Activated CD4-positive, alpha-beta memory T cell treated with anti-CD3 and anti-CD28 coated beads for 36 hours (primary cell): ENCODE measurements at regions not wholly inside any gene's neighbourhood (a gene's known extent, or its start where the extent isn't known, plus 50 kb on each side); places are given as distances from the start of the nearest gene placed in this dataset.

Experiments
- CTCF ChIA-PET: fragments of 350-600 bp; sonication (Branson Sonifier 250); formaldehyde crosslinking; loops from one replicate; lab custom pipeline; 2021; ENCODE audit warnings: antibody characterized with exemption, inconsistent platforms; lab: Charles Lee
- POLR2A ChIA-PET: fragments of 350-600 bp; sonication (Branson Sonifier 250); formaldehyde crosslinking; loops from one replicate; lab custom pipeline; 2021; ENCODE audit warnings: antibody characterized with exemption; lab: Charles Lee
- DNase-seq: peaks from one replicate; pipeline ENCODE4 v3.0.0-alpha.2; 2020
- H3K27ac Mint-ChIP-seq: one replicate; pipeline ENCODE4 v1.8.0; 2021; ENCODE audit warnings: mixed read lengths
- H3K27me3 Mint-ChIP-seq: one replicate; pipeline ENCODE4 v1.8.0; 2021; ENCODE audit warnings: mixed read lengths
- H3K36me3 Mint-ChIP-seq: one replicate; pipeline ENCODE4 v1.8.0; 2021; ENCODE audit warnings: mixed read lengths
- H3K4me1 Mint-ChIP-seq: one replicate; pipeline ENCODE4 v1.8.0; 2021; ENCODE audit warnings: low read depth, mixed read lengths
- H3K4me3 Mint-ChIP-seq: one replicate; pipeline ENCODE4 v1.8.0; 2021; ENCODE audit warnings: mild to moderate bottlenecking, mixed read lengths
- H3K9me3 Mint-ChIP-seq: one replicate; pipeline ENCODE4 v1.8.0; 2021; ENCODE audit warnings: mixed read lengths
- intact Hi-C: fragments of 100-400 bp; cut with micrococcal nuclease; formaldehyde crosslinking; loops from one replicate; pipeline ENCODE4 v1.15.1; 2023

DNA sequence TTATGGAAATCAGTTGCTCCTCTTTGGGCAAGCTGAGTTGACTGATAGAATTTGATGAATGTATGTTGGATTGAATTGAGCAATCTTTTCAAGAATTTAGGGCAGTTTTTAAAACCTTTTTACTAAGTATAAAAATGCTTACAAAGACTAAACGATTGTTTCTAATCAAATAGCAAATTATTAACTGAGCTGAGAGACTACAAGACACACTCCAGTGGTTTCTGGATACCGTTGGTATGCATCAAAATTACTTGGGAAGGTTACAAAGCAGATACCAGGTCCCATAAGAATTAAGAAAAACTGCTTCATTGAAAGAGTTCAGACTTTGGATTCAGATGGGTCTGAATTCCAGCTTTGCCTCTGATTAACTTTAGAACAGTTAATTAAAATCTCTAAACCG, 721.4 kb downstream of the FAM181B start:
- H3K36me3 Mint-ChIP-seq = no peaks in the 10 kb centered on the region
- intact Hi-C loops = no loop called here
- ChIA-PET CTCF (no interaction called here), POLR2A (no interaction called here)
- no peaks in the 10 kb centered on the region for H3K9me3 Mint-ChIP-seq
- H3K27me3 Mint-ChIP-seq = no peaks in the 10 kb centered on the region
- no peak for DNase-seq
- no peak overlapping the region for H3K27ac Mint-ChIP-seq
- H3K4me3 Mint-ChIP-seq = no peak overlapping the region
- no peaks in the 10 kb centered on the region for H3K4me1 Mint-ChIP-seq

GRCh38 chr11:82009133-82009532, 724.5 kb downstream of the FAM181B start:
- peaks cover 10% of the 10 kb centered on the region for H3K4me1 Mint-ChIP-seq
- ChIA-PET CTCF (no interaction called here), POLR2A (no interaction called here)
- no peak overlapping the region for H3K4me3 Mint-ChIP-seq
- intact Hi-C loops = loop anchor here (10.0 kb wide), 1 partner anchor 996 kb away; no protein-coding TSS in a partner anchor
- no peak for DNase-seq
- no peak overlapping the region for H3K27ac Mint-ChIP-seq
- no peaks in the 10 kb centered on the region for H3K27me3 Mint-ChIP-seq
- H3K9me3 Mint-ChIP-seq = no peaks in the 10 kb centered on the region
- H3K36me3 Mint-ChIP-seq = no peaks in the 10 kb centered on the region

- POLR2A ChIA-PET = no interaction called here
- CTCF ChIA-PET = no interaction called here
- intact Hi-C loops = loop anchor here (10.0 kb wide), 1 partner anchor 997 kb away; no protein-coding TSS in a partner anchor
- H3K9me3 Mint-ChIP-seq = no peaks in the 10 kb centered on the region
- H3K4me1 Mint-ChIP-seq = peaks cover 20% of the 10 kb centered on the region
- H3K36me3 Mint-ChIP-seq = no peaks in the 10 kb centered on the region
- no peak for DNase-seq
- H3K4me3 Mint-ChIP-seq = no peak overlapping the region
- no peak overlapping the region for H3K27ac Mint-ChIP-seq
- H3K27me3 Mint-ChIP-seq = no peaks in the 10 kb centered on the region
Observed at GRCh38 chr11:82007521-82007920, 726.1 kb downstream of the FAM181B start.

DNA sequence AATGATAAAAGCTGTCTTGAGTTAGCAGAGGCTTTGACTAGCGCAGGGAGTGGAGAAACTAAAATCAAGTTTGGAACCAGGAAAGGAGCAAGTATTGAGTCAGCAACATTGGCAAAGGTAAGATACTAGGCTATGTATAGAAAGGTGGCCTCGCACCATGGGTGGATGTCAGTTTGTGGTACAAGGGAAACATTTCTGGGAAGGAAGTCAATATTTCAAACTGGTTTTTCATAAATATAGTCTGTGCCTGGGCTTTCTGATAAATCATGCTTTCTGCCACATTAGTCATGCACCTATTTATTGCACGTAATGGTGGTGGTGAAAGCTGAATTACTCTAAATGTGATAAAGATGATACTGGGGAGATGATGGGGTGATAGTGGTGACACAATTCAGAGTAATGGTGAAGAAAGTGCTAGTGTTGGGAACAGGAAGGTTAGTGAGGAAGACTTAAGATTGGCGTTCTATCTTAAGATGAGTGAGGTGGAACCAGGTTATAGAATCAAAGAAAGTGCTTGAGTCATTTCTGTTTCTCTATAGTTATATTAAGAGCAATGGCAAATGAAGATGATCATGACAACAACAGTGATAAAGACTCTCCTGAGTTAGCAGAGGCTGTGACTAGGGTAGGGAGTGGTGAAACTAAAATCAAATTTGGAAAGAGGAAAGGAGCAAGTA, 729.0 kb downstream of the FAM181B start:
- no peaks in the 10 kb centered on the region for H3K9me3 Mint-ChIP-seq
- H3K27ac Mint-ChIP-seq = peak overlapping the region; percentile 30
- H3K36me3 Mint-ChIP-seq = no peaks in the 10 kb centered on the region
- POLR2A ChIA-PET = no interaction called here
- H3K4me1 Mint-ChIP-seq = peaks cover 20% of the 10 kb centered on the region
- DNase-seq = peak; percentile 28
- intact Hi-C loops = loop anchor here (1.0 to 10.0 kb wide), 4 partner anchors 41 to 1000 kb away; no protein-coding TSS in a partner anchor
- no peak overlapping the region for H3K4me3 Mint-ChIP-seq
- no peaks in the 10 kb centered on the region for H3K27me3 Mint-ChIP-seq
- CTCF ChIA-PET = no interaction called here

DNA sequence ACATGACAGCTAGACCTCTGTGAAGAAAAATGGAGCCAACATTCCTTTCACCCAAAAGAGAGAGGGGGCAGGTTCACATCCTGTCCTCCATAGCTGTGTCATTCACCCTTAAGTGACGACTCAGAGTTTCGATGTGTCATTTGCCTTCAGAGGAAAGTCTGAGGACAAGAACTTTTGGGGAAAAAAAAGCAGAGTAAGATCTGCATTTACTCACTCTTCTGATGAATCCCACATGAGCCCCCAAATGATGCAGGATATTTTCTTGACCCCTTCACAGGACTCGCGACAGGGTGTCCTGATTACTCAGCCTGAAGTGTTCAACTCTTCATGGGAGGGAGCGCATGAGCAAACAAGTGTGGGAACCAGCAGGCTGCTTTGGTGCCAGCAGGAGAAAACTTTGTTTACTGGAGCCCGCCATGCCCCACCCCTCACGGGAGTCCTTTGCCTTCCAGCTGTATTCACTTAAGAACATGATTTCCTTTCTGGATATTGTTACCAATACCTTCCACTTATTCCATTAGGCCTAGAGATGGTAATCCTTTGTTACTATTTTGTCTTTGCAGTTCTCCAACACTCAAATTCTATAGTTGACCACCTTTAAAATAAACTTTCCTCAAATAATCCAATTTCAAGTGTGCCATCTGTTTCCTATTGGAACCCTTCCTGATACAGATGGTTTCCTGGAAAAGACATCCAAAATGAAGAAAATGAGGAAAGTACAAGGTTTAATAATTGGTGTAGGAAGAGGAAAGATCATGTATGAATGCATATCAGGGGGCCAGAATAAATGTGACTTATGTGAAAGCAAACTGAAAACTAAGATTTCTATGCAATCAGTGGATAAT, 729.8 kb downstream of the FAM181B start:
- peak overlapping the region; percentile 73 for H3K27ac Mint-ChIP-seq
- peaks cover 20% of the 10 kb centered on the region for H3K4me1 Mint-ChIP-seq
- no peak overlapping the region for H3K4me3 Mint-ChIP-seq
- intact Hi-C loops = loop anchor here (1.0 to 10.0 kb wide), 4 partner anchors 41 to 1001 kb away; no protein-coding TSS in a partner anchor
- ChIA-PET POLR2A (no interaction called here), CTCF (no interaction called here)
- H3K27me3 Mint-ChIP-seq = no peaks in the 10 kb centered on the region
- DNase-seq = peak; percentile 26
- H3K36me3 Mint-ChIP-seq = no peaks in the 10 kb centered on the region
- no peaks in the 10 kb centered on the region for H3K9me3 Mint-ChIP-seq

- no peak overlapping the region for H3K4me3 Mint-ChIP-seq
- intact Hi-C loops = loop anchor here (10.0 kb wide), 1 partner anchor 1002 kb away; no protein-coding TSS in a partner anchor
- POLR2A ChIA-PET = no interaction called here
- no peaks in the 10 kb centered on the region for H3K36me3 Mint-ChIP-seq
- no peak overlapping the region for H3K27ac Mint-ChIP-seq
- CTCF ChIA-PET = no interaction called here
- H3K9me3 Mint-ChIP-seq = no peaks in the 10 kb centered on the region
- no peak for DNase-seq
- H3K4me1 Mint-ChIP-seq = peaks cover 20% of the 10 kb centered on the region
- H3K27me3 Mint-ChIP-seq = no peaks in the 10 kb centered on the region
Observed at GRCh38 chr11:82003024-82003423, 730.6 kb downstream of the FAM181B start.

GRCh38 chr11:81995889-81996288, 737.8 kb downstream of the FAM181B start:
- CTCF ChIA-PET = no interaction called here
- Mint-ChIP-seq H3K27me3 (no peaks in the 10 kb centered on the region), H3K9me3 (no peaks in the 10 kb centered on the region), H3K36me3 (no peaks in the 10 kb centered on the region), H3K4me3 (no peak overlapping the region), H3K4me1 (no peaks in the 10 kb centered on the region), H3K27ac (no peak overlapping the region)
- POLR2A ChIA-PET = no interaction called here
- no peak for DNase-seq
- intact Hi-C loops = no loop called here

- no peaks in the 10 kb centered on the region for H3K9me3 Mint-ChIP-seq
- no peak for DNase-seq
- H3K4me1 Mint-ChIP-seq = no peaks in the 10 kb centered on the region
- no peaks in the 10 kb centered on the region for H3K27me3 Mint-ChIP-seq
- H3K27ac Mint-ChIP-seq = no peak overlapping the region
- CTCF ChIA-PET = no interaction called here
- no peak overlapping the region for H3K4me3 Mint-ChIP-seq
- intact Hi-C loops = no loop called here
- no peaks in the 10 kb centered on the region for H3K36me3 Mint-ChIP-seq
- POLR2A ChIA-PET = no interaction called here
Observed at GRCh38 chr11:81993755-81994154, 739.9 kb downstream of the FAM181B start.

DNA sequence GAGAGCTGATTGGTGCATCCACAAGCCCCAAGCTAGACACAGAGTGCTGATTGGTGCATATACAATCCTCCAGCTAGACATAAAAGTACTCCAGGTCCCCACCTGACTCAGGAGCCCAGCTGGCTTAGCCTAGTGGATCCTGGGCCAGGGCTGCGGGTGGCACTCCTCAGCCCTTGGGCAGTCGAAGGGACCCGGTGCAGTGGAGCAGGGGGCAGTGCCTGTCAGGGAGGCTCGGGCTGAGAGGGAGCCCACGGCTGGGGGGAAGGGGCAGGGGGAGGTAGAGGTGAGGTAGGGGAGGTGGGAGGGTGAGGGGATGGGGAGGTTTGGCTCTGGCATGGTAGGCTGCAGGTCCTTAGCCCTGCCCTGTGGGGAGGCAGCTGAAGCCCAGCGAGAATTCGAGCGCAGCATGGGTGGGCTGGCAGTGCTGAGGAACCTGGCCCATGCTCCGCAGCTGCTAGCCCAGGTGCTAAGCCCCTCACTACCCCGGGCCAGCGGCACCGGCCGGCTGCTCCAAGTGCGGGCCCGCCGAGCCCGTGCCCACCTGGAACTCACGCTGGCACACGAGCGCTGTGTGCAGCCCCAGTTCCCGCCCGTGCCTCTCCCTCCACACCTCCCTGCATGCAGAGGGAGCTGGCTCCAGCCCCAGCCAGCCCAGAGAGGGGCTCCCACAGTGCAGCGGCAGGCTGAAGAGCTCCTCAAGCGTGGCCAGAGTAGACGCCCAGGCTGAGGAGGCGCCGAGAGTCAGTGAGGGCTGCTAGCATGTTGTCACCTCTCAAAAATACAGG, 742.8 kb downstream of the FAM181B start:
- DNase-seq = no peak
- H3K36me3 Mint-ChIP-seq = no peaks in the 10 kb centered on the region
- H3K4me1 Mint-ChIP-seq = no peaks in the 10 kb centered on the region
- CTCF ChIA-PET = no interaction called here
- H3K27ac Mint-ChIP-seq = no peak overlapping the region
- H3K4me3 Mint-ChIP-seq = no peak overlapping the region
- no peaks in the 10 kb centered on the region for H3K27me3 Mint-ChIP-seq
- POLR2A ChIA-PET = no interaction called here
- H3K9me3 Mint-ChIP-seq = no peaks in the 10 kb centered on the region
- intact Hi-C loops = no loop called here

DNA sequence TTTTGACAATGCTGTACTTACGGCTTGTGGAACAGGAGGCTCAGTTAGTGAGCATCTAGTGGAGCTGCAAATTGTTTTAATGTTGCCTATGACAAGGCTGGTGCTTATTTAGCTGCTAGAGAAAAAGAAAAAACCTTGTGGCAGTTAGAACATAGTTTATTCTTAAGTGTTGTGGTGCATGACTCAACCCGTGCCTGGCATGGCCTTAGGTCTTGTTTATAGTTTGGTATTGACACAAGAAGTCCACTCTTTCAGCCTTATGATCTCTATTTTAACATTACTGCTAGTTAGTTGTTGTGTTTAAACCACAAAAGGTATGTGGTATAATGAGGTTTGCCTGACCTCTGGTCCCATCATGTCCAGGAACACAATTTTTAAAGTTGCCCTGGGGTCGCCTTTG, 744.6 kb downstream of the FAM181B start:
- Mint-ChIP-seq H3K9me3 (peaks cover 14% of the 10 kb centered on the region), H3K27ac (no peak overlapping the region), H3K36me3 (no peaks in the 10 kb centered on the region), H3K4me3 (no peak overlapping the region), H3K4me1 (no peaks in the 10 kb centered on the region), H3K27me3 (no peaks in the 10 kb centered on the region)
- intact Hi-C loops = no loop called here
- CTCF ChIA-PET = no interaction called here
- no peak for DNase-seq
- POLR2A ChIA-PET = no interaction called here

DNA sequence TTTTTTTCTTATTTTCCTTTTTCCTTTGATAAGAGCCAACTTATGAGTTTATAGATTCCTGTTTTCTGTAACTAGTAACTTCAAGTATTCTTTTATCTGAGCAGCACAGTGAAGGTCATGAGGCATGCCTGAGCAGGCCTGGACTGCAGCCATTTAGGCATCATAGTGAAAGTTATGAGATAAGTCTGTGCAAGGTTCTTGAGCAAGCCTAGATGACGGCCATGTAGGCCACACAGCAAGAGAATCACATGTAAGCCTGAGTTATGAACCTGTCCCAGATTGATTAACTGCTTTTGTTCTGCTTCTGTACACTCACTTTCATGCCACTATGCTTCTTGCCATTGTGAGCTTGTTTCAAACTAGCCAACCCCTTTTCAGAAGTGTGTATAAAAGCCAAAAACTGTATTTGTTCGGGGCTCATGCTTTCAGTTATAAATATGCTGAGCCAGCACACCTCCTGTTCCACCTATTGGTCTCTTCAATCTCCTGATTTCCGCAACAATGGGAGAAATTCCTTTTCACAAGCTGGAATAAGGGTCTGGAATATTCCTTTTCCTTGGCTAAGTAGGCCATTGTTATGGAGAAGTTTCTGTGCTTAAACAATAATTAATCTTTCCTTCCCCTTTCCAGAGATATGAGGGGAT, 745.7 kb downstream of the FAM181B start:
- intact Hi-C loops = no loop called here
- POLR2A ChIA-PET = no interaction called here
- no peaks in the 10 kb centered on the region for H3K4me1 Mint-ChIP-seq
- H3K27me3 Mint-ChIP-seq = no peaks in the 10 kb centered on the region
- no peak overlapping the region for H3K4me3 Mint-ChIP-seq
- CTCF ChIA-PET = no interaction called here
- no peak for DNase-seq
- no peaks in the 10 kb centered on the region for H3K36me3 Mint-ChIP-seq
- no peak overlapping the region for H3K27ac Mint-ChIP-seq
- H3K9me3 Mint-ChIP-seq = peaks cover 14% of the 10 kb centered on the region
